ENCODE measurements at regions not wholly inside any gene's neighbourhood (a gene's known extent, or its start where the extent isn't known, plus 50 kb on each side); places are given as distances from the start of the nearest gene placed in this dataset.
"Not testable (repeated sequence)": the region's sequence is repeated elsewhere in the genome, so short reads cannot be mapped to it uniquely, and the experiment has no call there.

DNA sequence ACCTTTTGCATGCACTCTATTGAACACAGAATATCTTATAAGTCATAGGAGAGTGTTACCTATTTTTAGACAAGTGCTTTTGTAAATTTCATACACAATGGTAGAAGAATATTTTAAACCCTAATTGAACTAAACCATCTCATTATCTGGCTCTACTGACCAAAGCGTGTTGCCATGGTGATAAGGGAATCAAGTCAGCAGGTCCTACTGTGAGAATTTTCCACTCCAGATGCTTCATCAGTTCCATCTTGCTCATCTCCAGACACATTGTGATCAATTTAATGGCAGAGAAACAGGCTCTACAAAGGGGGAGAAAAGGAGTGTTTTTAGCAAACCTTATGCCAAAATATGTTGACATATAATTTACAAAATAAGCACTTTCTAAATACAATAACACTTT, 621.9 kb upstream of the GHITM start:
- no peak overlapping the region for H2AK5ac ChIP-seq (ENCODE audit: low read depth, low read length)
- no peak overlapping the region for H3K4ac ChIP-seq (ENCODE audit: low read length)
- no peak overlapping the region for H3K18ac ChIP-seq (ENCODE audit: low read length)
- H3K27ac ChIP-seq (replicated peaks; ENCODE audit: low read length), result no peak overlapping the region
- no peak overlapping the region for H4K8ac ChIP-seq (ENCODE audit: low read depth, low read length)
- WGBS, 2 donors (ENCODE audit: extremely low coverage in 2 of 2, insufficient read length in 2 of 2, insufficient replicate concordance in 1 of 2), result no CpG with 5 or more reads among the region's 1 CpG
- H3K9me3 ChIP-seq (replicated peaks in 1 of 2; ENCODE audit: control insufficient read depth in 2 of 2, insufficient read depth in 1 of 2, low read depth in 1 of 2, low read length in 2 of 2), result no peaks in the 10 kb centered on the region
- no peak overlapping the region for H2BK5ac ChIP-seq (ENCODE audit: low read length)
- no peak overlapping the region for H3K4me3 ChIP-seq (ENCODE audit: low read length in 2 of 2)
- H3K27me3 ChIP-seq (ENCODE audit: control insufficient read depth in 3 of 3, insufficient read depth in 3 of 3, low read depth in 1 of 3, low read length in 3 of 3), result no peaks in the 10 kb centered on the region
- H2BK12ac ChIP-seq (ENCODE audit: low read length), result no peak overlapping the region
- H3K4me2 ChIP-seq (ENCODE audit: insufficient read depth, low read length, poor library complexity, severe bottlenecking), result no peak overlapping the region
- H3K14ac ChIP-seq (ENCODE audit: low read length), result no peak overlapping the region
- no peaks in the 10 kb centered on the region for H3K79me1 ChIP-seq (ENCODE audit: low read depth, low read length)
- no peak overlapping the region for H2BK15ac ChIP-seq (ENCODE audit: low read length)
- no peak for DNase-seq (ENCODE audit: low spot score)
- H3K36me3 ChIP-seq (replicated peaks in 1 of 2; ENCODE audit: control insufficient read depth in 2 of 2, insufficient read depth in 2 of 2, low read length in 2 of 2), result no peaks in the 10 kb centered on the region
- H3K4me1 ChIP-seq (ENCODE audit: control insufficient read depth in 2 of 2, insufficient read depth in 1 of 2, low read depth in 1 of 2, low read length in 2 of 2), result no peaks in the 10 kb centered on the region
- no peak overlapping the region for H2AFZ ChIP-seq (ENCODE audit: low read length)
- H4K91ac ChIP-seq (ENCODE audit: low read depth, low read length, poor library complexity), result no peak overlapping the region
- no peak overlapping the region for H2BK120ac ChIP-seq (ENCODE audit: low read depth, low read length)
- H3K9ac ChIP-seq (ENCODE audit: low read depth, low read length, poor library complexity), result no peak overlapping the region
- no peak overlapping the region for H3K23ac ChIP-seq (ENCODE audit: low read depth, low read length, poor library complexity)

DNA sequence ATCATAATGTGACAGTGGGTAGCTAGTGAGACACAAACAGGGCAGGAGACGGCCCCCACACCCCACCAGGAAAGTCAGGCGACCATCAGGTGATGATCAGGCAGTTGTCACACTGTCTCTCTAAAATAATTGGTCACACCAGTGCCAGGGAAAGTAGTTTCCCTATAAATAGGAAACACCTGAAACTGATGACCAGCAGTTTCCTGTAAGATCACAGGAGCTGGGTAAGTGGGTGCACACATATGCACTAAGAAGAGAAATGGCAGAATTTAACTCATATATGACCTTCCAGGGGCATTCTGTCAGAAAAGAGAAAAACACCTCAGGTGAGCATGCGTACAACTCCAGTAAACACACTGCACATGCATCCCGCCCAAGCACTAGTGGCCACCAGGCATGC, 620.5 kb upstream of the GHITM start:
- Histone ChIP-seq H3K79me1 (ENCODE audit: low read depth, low read length) (no peaks in the 10 kb centered on the region), H3K4me2 (ENCODE audit: insufficient read depth, low read length, poor library complexity, severe bottlenecking) (no peak overlapping the region), H3K14ac (ENCODE audit: low read length) (no peak overlapping the region), H3K18ac (ENCODE audit: low read length) (no peak overlapping the region), H2AFZ (ENCODE audit: low read length) (no peak overlapping the region), H3K9me3 (replicated peaks in 1 of 2; ENCODE audit: control insufficient read depth in 2 of 2, insufficient read depth in 1 of 2, low read depth in 1 of 2, low read length in 2 of 2) (no peaks in the 10 kb centered on the region), H2BK12ac (ENCODE audit: low read length) (no peak overlapping the region), H3K36me3 (replicated peaks in 1 of 2; ENCODE audit: control insufficient read depth in 2 of 2, insufficient read depth in 2 of 2, low read length in 2 of 2) (no peaks in the 10 kb centered on the region), H2BK120ac (ENCODE audit: low read depth, low read length) (no peak overlapping the region), H2AK5ac (ENCODE audit: low read depth, low read length) (no peak overlapping the region), H3K4me1 (ENCODE audit: control insufficient read depth in 2 of 2, insufficient read depth in 1 of 2, low read depth in 1 of 2, low read length in 2 of 2) (peaks cover 0 to 3% of the 10 kb centered on the region in 2 donors), H4K8ac (ENCODE audit: low read depth, low read length) (no peak overlapping the region), H3K4ac (ENCODE audit: low read length) (no peak overlapping the region), H2BK15ac (ENCODE audit: low read length) (no peak overlapping the region), H2BK5ac (ENCODE audit: low read length) (no peak overlapping the region), H3K23ac (ENCODE audit: low read depth, low read length, poor library complexity) (no peak overlapping the region), H3K4me3 (ENCODE audit: low read length in 2 of 2) (no peak overlapping the region), H4K91ac (ENCODE audit: low read depth, low read length, poor library complexity) (no peak overlapping the region), H3K27ac (replicated peaks; ENCODE audit: low read length) (no peak overlapping the region), H3K9ac (ENCODE audit: low read depth, low read length, poor library complexity) (no peak overlapping the region), H3K27me3 (ENCODE audit: control insufficient read depth in 3 of 3, insufficient read depth in 3 of 3, low read depth in 1 of 3, low read length in 3 of 3) (no peaks in the 10 kb centered on the region)
- DNase-seq (ENCODE audit: low spot score), result no peak
- WGBS, 2 donors (ENCODE audit: extremely low coverage in 2 of 2, insufficient read length in 2 of 2, insufficient replicate concordance in 1 of 2), result no CpG with 5 or more reads among the region's 4 CpGs

DNA sequence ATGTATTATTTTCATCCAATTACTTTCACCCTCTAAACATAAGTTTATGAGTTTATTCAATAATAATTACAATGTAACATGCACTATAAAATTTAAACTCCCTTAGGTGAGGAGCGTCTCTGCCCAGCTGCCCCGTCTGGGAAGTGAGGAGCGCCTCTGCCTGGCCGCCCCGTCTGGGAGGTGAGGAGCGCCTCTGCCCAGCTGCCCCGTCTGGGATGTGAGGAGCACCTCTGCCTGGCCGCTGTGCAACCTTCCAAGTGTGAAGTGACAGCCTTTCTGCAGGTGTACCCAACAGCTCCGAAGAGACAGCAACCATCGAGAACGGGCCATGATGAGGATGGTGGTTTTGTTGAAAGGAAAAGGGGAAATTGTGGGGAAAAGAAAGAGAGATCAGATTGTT, 618.9 kb upstream of the GHITM start:
- H4K8ac ChIP-seq (ENCODE audit: low read depth, low read length), result not testable (repeated sequence)

DNA sequence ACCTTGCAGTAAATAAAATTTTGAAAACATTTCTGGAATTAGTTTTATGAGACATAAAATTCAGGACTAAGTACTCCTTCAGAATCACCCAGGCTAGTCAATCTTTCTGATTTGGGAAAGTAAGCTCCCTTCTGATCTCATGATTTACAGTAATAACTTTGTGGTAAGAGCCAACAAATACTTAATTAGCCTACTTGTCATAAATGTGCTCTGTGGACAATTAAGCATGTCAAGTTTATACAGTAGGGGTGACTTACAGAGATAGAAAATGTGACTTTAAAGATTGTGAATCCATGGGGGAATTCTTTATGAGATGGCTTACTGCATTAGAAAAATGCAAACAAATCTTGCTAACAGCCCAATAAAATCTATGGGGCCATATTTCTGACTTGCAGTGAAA, 616.9 kb upstream of the GHITM start:
- no peak overlapping the region for H2AK5ac ChIP-seq (ENCODE audit: low read depth, low read length)
- H3K23ac ChIP-seq (ENCODE audit: low read depth, low read length, poor library complexity), result no peak overlapping the region
- no peaks in the 10 kb centered on the region for H3K79me1 ChIP-seq (ENCODE audit: low read depth, low read length)
- DNase-seq (ENCODE audit: low spot score), result no peak
- H3K14ac ChIP-seq (ENCODE audit: low read length), result no peak overlapping the region
- H3K18ac ChIP-seq (ENCODE audit: low read length), result no peak overlapping the region
- no peak overlapping the region for H2BK120ac ChIP-seq (ENCODE audit: low read depth, low read length)
- H4K91ac ChIP-seq (ENCODE audit: low read depth, low read length, poor library complexity), result no peak overlapping the region
- peaks cover 2 to 3% of the 10 kb centered on the region in 2 donors for H3K9me3 ChIP-seq (replicated peaks in 1 of 2; ENCODE audit: control insufficient read depth in 2 of 2, insufficient read depth in 1 of 2, low read depth in 1 of 2, low read length in 2 of 2)
- H3K36me3 ChIP-seq (replicated peaks in 1 of 2; ENCODE audit: control insufficient read depth in 2 of 2, insufficient read depth in 2 of 2, low read length in 2 of 2), result no peaks in the 10 kb centered on the region
- H2AFZ ChIP-seq (ENCODE audit: low read length), result no peak overlapping the region
- H3K27ac ChIP-seq (replicated peaks; ENCODE audit: low read length), result no peak overlapping the region
- H2BK15ac ChIP-seq (ENCODE audit: low read length), result no peak overlapping the region
- H2BK12ac ChIP-seq (ENCODE audit: low read length), result no peak overlapping the region
- no peak overlapping the region for H4K8ac ChIP-seq (ENCODE audit: low read depth, low read length)
- no peak overlapping the region for H3K9ac ChIP-seq (ENCODE audit: low read depth, low read length, poor library complexity)
- H2BK5ac ChIP-seq (ENCODE audit: low read length), result no peak overlapping the region
- H3K4ac ChIP-seq (ENCODE audit: low read length), result no peak overlapping the region
- H3K4me1 ChIP-seq (ENCODE audit: control insufficient read depth in 2 of 2, insufficient read depth in 1 of 2, low read depth in 1 of 2, low read length in 2 of 2), result peaks cover 0 to 3% of the 10 kb centered on the region in 2 donors
- H3K27me3 ChIP-seq (ENCODE audit: control insufficient read depth in 3 of 3, insufficient read depth in 3 of 3, low read depth in 1 of 3, low read length in 3 of 3), result no peaks in the 10 kb centered on the region
- H3K4me3 ChIP-seq (ENCODE audit: low read length in 2 of 2), result no peak overlapping the region
- H3K4me2 ChIP-seq (ENCODE audit: insufficient read depth, low read length, poor library complexity, severe bottlenecking), result no peak overlapping the region

More for the DNA sequence above, 618.9 kb upstream of the GHITM start:
- not testable (repeated sequence) for H3K4me2 ChIP-seq (ENCODE audit: insufficient read depth, low read length, poor library complexity, severe bottlenecking); H2BK12ac ChIP-seq (ENCODE audit: low read length); H2BK5ac ChIP-seq (ENCODE audit: low read length); H2BK120ac ChIP-seq (ENCODE audit: low read depth, low read length); H3K23ac ChIP-seq (ENCODE audit: low read depth, low read length, poor library complexity); H3K9me3 ChIP-seq (replicated peaks in 1 of 2; ENCODE audit: control insufficient read depth in 2 of 2, insufficient read depth in 1 of 2, low read depth in 1 of 2, low read length in 2 of 2); H3K14ac ChIP-seq (ENCODE audit: low read length); H3K27ac ChIP-seq (replicated peaks; ENCODE audit: low read length); H3K4me3 ChIP-seq (ENCODE audit: low read length in 2 of 2); H3K36me3 ChIP-seq (replicated peaks in 1 of 2; ENCODE audit: control insufficient read depth in 2 of 2, insufficient read depth in 2 of 2, low read length in 2 of 2); H2AK5ac ChIP-seq (ENCODE audit: low read depth, low read length); H3K79me1 ChIP-seq (ENCODE audit: low read depth, low read length); H3K9ac ChIP-seq (ENCODE audit: low read depth, low read length, poor library complexity); DNase-seq (ENCODE audit: low spot score); H3K18ac ChIP-seq (ENCODE audit: low read length); H3K4me1 ChIP-seq (ENCODE audit: control insufficient read depth in 2 of 2, insufficient read depth in 1 of 2, low read depth in 1 of 2, low read length in 2 of 2); H3K4ac ChIP-seq (ENCODE audit: low read length); H2AFZ ChIP-seq (ENCODE audit: low read length); H2BK15ac ChIP-seq (ENCODE audit: low read length); H3K27me3 ChIP-seq (ENCODE audit: control insufficient read depth in 3 of 3, insufficient read depth in 3 of 3, low read depth in 1 of 3, low read length in 3 of 3); H4K91ac ChIP-seq (ENCODE audit: low read depth, low read length, poor library complexity)
- WGBS, 2 donors (ENCODE audit: extremely low coverage in 2 of 2, insufficient read length in 2 of 2, insufficient replicate concordance in 1 of 2), result no CpG with 5 or more reads among the region's 11 CpGs
